SJSA1 (cell line): ENCODE measurements at regions not wholly inside any gene's neighbourhood (a gene's known extent, or its start where the extent isn't known, plus 50 kb on each side); places are given as distances from the start of the nearest gene placed in this dataset.

Experiments
- DNase-seq, 2 experiments: peaks; one replicate each; pipeline ENCODE4 v3.0.0-alpha.2; 2015 to 2020; ENCODE audit warnings: low spot score in 2 of 2, low read depth in 1 of 2
- H3K27ac ChIP-seq: fragments of 250-450 bp; sonication (Bioruptor Pico); 2 replicates; pipeline ENCODE4 v1.5.1; 2020; ENCODE audit warnings: mild to moderate bottlenecking, moderate library complexity
- H3K27me3 ChIP-seq: fragments of 250-450 bp; sonication (Bioruptor Pico); replicated peaks from 2 replicates; pipeline ENCODE4 v1.5.1; 2020; ENCODE audit warnings: mild to moderate bottlenecking, moderate library complexity
- H3K36me3 ChIP-seq: fragments of 250-450 bp; sonication (Bioruptor Pico); 2 replicates; pipeline ENCODE4 v1.5.1; 2020; ENCODE audit warnings: mild to moderate bottlenecking
- H3K4me1 ChIP-seq: fragments of 250-450 bp; sonication (Bioruptor Pico); replicated peaks from 2 replicates; pipeline ENCODE4 v1.6.1; 2021; ENCODE audit warnings: mild to moderate bottlenecking
- H3K4me3 ChIP-seq: fragments of 250-450 bp; sonication (Bioruptor Pico); 2 replicates; pipeline ENCODE4 v1.5.1; 2020; ENCODE audit warnings: mild to moderate bottlenecking
- H3K9me3 ChIP-seq: fragments of 250-450 bp; sonication (Bioruptor Pico); replicated peaks from 2 replicates; pipeline ENCODE4 v1.5.1; 2020; ENCODE audit warnings: mild to moderate bottlenecking

DNA sequence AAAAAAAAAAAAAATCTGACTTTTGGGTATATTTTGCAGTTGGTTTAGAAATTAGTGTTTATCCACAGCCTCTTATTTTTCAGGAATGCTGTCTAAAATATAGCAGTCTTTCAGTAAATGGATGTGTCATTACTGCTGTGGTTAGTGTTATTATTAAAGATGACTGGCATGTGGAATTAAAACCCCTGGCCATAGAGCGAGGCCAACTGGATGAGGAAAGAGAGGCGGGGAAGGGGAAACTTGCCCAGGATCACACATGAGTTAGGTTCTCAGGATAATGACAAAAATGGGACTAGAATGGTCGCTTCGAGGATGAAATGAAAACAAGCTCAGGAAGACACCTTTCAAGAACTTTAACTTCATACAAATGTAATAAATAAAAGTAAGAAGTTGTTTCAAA, 57.4 kb upstream of the APCDD1 start:
- no peak for DNase-seq
- H3K27ac ChIP-seq = no peak overlapping the region
- H3K36me3 ChIP-seq = no peaks in the 10 kb centered on the region

DNA sequence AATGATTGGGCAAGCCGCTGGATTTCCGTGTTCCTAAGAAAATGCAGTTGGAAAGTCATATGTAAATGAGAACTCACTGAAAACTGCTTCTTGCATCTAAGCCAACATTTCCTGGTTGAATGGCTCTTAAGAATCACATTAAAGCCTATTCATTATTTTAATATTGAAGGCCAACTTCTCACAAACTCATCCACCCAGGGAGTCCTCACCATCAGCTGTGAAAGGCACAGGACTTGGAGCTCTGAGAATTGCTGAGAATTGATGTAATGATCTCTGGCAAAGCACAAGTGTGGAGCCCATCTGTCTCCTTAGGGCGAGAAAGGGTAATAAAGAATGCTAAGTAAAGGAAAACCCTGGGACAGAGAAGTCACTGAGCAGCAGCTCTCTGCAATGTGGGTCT, 55.9 kb upstream of the APCDD1 start:
- peaks cover 4% of the 10 kb centered on the region; the same call in 1 of the 2 replicates for H3K27me3 ChIP-seq
- no peak for DNase-seq
- H3K36me3 ChIP-seq = no peaks in the 10 kb centered on the region
- H3K27ac ChIP-seq = no peak overlapping the region
- H3K9me3 ChIP-seq = no peaks in the 10 kb centered on the region
- H3K4me3 ChIP-seq = no peak overlapping the region
- no peaks in the 10 kb centered on the region for H3K4me1 ChIP-seq

More for the DNA sequence above, 57.4 kb upstream of the APCDD1 start:
- no peaks in the 10 kb centered on the region for H3K4me1 ChIP-seq
- H3K4me3 ChIP-seq = no peak overlapping the region
- peaks cover 4% of the 10 kb centered on the region; the same call in 1 of the 2 replicates for H3K27me3 ChIP-seq
- no peaks in the 10 kb centered on the region for H3K9me3 ChIP-seq

DNA sequence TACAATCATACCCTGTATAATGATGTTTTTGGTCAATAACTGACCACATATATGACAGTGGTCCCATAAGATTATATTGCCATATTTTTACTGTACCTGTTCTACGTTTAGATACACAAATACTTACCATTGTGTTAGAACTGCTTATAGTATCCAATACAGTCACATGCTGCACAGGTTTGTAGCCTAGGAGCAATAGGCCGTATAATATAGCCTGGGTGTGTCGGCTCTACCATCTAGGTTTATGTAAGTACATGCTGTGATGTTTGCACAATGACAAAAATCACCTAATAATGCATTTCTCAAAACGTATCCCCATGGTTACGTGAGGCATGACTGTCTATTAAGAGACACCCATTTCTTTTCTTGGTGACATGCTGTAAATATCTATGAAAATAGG, 55.0 kb upstream of the APCDD1 start:
- H3K36me3 ChIP-seq = no peaks in the 10 kb centered on the region
- H3K27me3 ChIP-seq = peaks cover 4% of the 10 kb centered on the region; the same call in 1 of the 2 replicates
- DNase-seq = no peak
- no peaks in the 10 kb centered on the region for H3K4me1 ChIP-seq
- H3K27ac ChIP-seq = no peak overlapping the region
- no peak overlapping the region for H3K4me3 ChIP-seq
- H3K9me3 ChIP-seq = no peaks in the 10 kb centered on the region

GRCh38 chr18:10400534-10401307, 53.7 kb upstream of the APCDD1 start:
- H3K4me1 ChIP-seq = no peaks in the 10 kb centered on the region
- H3K36me3 ChIP-seq = no peaks in the 10 kb centered on the region
- H3K27me3 ChIP-seq = peaks cover 4% of the 10 kb centered on the region; the same call in 1 of the 2 replicates
- no peaks in the 10 kb centered on the region for H3K9me3 ChIP-seq
- no peak overlapping the region for H3K27ac ChIP-seq
- H3K4me3 ChIP-seq = no peak overlapping the region
- DNase-seq = no peak

DNA sequence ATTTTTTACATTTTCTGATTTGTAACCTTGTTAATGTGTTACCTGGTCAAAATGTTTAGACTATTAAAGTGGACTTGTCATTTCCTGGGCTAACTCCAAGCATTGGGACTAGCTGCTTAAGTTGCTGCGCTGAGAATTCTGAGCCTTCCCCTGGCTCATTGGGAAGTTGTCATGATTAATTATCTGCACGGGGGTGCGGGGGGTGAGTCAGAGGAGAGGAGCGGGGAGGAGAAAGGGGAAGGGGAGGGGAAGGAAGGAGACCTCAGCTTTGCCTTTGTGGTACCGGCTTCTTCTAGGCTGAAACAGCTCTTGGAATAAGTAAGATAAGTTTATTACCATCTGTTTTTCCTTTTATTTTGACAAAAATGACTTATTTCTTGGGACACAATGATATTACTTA, 52.9 kb upstream of the APCDD1 start:
- no peak for DNase-seq
- no peak overlapping the region for H3K4me3 ChIP-seq
- H3K27me3 ChIP-seq = peaks cover 4% of the 10 kb centered on the region; the same call in 1 of the 2 replicates
- H3K36me3 ChIP-seq = no peaks in the 10 kb centered on the region
- no peaks in the 10 kb centered on the region for H3K4me1 ChIP-seq
- no peaks in the 10 kb centered on the region for H3K9me3 ChIP-seq
- no peak overlapping the region for H3K27ac ChIP-seq

DNA sequence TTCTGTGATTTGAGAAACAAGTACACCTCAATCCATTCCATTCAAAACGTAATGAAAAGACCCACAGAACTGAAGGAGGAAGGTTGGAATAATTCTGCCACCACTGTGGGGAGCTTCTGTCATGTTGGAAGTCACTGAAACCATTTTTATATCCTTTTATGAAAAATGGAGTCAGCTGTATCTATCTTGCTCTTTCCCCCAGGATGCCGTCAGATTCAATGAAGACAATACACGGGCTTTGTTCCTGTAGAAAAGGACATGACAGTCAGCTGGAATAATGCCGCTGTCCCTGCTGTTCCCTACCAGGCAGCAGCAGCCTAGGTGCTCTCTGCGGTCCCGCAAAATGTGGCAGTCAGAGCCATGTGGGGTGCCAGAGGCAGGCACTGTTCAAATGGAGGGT, 52.5 kb upstream of the APCDD1 start:
- Histone ChIP-seq H3K27ac (no peak overlapping the region), H3K9me3 (no peaks in the 10 kb centered on the region), H3K4me3 (no peak overlapping the region), H3K27me3 (peaks cover 4% of the 10 kb centered on the region; the same call in 1 of the 2 replicates), H3K36me3 (no peaks in the 10 kb centered on the region), H3K4me1 (no peaks in the 10 kb centered on the region)
- no peak for DNase-seq

DNA sequence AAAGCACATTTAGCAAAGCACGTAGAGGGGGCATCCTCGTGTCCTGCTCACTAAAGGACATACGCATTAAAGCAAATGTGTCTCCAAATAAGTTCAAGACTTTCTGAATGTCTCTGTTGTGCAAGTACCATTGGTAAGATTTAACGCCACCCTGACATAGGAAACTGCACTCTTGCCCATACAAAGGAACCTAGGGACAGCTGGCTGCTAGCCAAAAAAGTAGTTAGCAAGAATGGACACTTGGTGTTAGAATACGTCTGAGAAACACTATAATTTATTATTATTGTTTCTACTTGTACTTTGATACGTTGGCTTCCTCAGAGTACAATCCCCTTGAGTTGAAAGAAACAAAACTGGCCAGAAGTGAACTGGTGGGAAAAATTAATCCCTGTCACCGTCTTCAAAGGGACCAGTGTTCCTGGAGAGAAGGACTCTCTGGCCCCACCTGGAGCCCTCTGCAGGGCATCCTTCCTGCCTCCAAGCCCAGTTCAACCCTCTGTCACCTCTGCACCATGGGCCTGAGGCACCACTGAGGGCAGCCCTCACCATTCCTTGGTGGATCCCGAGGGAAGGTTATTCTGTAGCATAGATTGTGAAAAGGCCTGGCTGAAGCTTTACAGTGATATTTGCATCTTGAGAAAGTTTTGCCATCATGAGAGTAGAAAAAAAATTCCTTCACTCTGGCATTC, 51.4 kb upstream of the APCDD1 start:
- no peaks in the 10 kb centered on the region for H3K36me3 ChIP-seq
- H3K4me1 ChIP-seq = no peaks in the 10 kb centered on the region
- H3K9me3 ChIP-seq = no peaks in the 10 kb centered on the region
- H3K27ac ChIP-seq = no peak overlapping the region
- no peak overlapping the region for H3K4me3 ChIP-seq
- DNase-seq = no peak
- H3K27me3 ChIP-seq = peaks cover 2% of the 10 kb centered on the region; the same call in 1 of the 2 replicates

DNA sequence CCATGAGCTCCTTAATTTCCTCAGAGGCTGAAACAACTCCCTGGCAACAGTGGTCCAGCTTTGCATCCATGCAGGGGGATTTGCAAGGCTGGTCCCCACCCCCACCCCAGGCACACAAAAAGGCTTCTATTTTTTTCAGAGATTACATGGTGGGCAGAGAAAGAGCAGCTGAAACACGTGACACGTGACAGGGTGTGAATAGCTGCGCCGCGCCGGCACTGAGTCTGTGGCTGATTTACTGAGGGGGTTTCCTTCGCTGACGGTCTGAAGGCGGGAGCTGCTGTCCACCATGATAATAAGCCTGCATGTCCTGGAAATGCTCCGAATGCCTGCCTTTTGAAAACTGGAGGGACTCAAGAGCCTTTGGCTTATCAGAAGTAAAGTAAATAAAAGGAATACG, 50.7 kb upstream of the APCDD1 start:
- no peak overlapping the region for H3K4me3 ChIP-seq
- no peaks in the 10 kb centered on the region for H3K9me3 ChIP-seq
- no peaks in the 10 kb centered on the region for H3K4me1 ChIP-seq
- no peak overlapping the region for H3K27ac ChIP-seq
- H3K36me3 ChIP-seq = no peaks in the 10 kb centered on the region
- DNase-seq = no peak
- no peaks in the 10 kb centered on the region for H3K27me3 ChIP-seq

DNA sequence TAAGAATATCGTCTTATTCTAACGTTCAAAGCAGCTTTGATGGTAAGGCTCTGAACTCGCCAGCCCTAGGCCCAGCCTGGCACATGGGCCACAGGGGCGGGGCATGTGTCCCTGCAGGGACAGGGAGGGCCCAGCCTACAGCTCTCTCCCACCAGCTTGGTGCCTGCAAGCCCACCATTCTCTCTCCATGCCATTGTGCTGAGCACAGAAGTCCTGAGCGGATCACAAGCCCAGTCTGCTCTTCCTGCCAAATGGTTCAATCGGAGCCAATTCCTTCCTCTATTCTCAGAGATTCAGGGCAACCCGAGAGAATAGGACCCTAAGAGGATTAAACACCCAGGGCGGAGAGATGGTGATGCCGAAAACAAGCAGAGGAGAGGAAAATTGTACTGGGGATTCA, 50.3 kb upstream of the APCDD1 start:
- no peaks in the 10 kb centered on the region for H3K9me3 ChIP-seq
- no peak for DNase-seq
- no peaks in the 10 kb centered on the region for H3K36me3 ChIP-seq
- no peaks in the 10 kb centered on the region for H3K27me3 ChIP-seq
- H3K4me3 ChIP-seq = no peak overlapping the region
- H3K4me1 ChIP-seq = no peaks in the 10 kb centered on the region
- H3K27ac ChIP-seq = no peak overlapping the region
